IPS DF 4.7 (cell line): ENCODE measurements at regions not wholly inside any gene's neighbourhood (a gene's known extent, or its start where the extent isn't known, plus 50 kb on each side); places are given as distances from the start of the nearest gene placed in this dataset.

Experiments used
- DNase-seq: peaks from one replicate; pipeline ENCODE4 v3.0.0-alpha.2; 2013; ENCODE audit warnings: low spot score; ENCODE audit errors: extremely low read depth

DNA sequence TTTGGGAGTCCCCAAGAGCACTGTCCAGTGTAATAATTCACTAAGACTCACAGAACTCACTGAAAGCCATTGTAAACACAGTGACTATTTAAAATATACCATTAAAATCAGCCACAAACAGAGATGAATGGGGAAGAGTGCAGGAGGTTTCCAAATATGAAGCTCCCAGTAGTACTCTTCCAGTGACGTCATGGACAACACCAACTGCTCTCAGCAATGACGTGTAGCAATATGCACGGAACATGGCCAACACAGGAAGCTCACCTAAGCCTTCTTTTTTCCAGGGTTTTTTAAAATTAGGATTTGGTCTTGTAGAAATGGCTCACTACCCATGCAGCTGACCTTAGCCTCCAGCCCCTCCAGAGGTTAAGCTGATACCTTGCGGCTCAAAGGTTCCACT, 1224.1 kb upstream of the CADM2 start:
- no peak for DNase-seq

DNA sequence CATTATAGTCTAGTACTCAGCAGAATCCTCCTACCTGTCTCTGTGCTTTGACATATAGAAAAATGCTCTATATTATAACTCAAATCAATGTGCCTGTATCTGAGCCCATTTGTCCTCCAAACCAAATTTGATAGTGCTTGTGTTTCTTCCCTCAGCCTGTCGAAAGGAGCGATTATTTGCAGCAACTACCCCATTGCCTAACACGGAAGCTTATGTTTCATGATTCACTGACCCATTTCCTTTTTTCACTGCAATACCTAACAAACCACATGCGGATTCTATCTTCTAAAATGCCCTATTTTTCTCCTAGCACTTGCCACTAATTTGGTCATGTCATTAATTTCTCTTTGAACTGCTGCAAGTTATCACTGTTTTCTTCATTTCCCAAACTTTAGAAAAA, 1220.6 kb upstream of the CADM2 start:
- no peak for DNase-seq

DNA sequence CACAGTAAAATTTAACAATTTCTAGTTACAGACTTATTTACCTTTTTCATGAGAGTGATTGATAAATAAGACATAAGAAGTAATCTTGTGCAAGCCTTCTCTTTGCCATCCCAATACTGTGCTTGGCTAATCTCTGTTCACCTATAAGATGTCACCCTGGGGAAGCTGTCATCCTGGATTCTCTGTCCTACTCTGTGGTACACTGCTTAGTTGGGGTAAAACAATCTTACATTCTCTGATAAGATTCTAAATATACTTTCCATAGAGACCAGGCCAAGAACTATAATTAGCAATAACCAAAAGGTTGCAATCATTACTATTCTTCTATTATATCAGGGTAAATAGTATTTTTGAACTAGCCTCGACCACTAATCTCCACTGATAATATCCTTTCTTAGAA, 1218.3 kb upstream of the CADM2 start:
- no peak for DNase-seq

DNA sequence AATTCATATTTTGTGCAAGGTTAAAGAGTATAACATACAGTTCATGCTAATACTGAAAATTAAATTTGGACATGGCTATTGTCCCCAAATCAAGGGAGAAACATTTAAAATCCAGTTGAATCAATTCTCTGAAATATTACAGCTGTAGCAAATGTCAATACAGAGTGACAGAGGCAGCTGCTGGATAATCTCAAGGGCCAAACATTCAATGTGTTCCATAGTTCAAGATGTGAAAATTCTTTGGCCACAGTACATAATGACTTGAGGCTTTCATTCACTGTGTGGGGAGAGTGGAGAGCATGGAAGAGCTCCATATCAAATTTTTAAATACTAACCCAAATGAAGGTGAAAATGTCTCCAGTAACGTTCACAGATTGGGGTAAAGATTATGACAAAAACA, 1192.8 kb upstream of the CADM2 start:
- no peak for DNase-seq

DNA sequence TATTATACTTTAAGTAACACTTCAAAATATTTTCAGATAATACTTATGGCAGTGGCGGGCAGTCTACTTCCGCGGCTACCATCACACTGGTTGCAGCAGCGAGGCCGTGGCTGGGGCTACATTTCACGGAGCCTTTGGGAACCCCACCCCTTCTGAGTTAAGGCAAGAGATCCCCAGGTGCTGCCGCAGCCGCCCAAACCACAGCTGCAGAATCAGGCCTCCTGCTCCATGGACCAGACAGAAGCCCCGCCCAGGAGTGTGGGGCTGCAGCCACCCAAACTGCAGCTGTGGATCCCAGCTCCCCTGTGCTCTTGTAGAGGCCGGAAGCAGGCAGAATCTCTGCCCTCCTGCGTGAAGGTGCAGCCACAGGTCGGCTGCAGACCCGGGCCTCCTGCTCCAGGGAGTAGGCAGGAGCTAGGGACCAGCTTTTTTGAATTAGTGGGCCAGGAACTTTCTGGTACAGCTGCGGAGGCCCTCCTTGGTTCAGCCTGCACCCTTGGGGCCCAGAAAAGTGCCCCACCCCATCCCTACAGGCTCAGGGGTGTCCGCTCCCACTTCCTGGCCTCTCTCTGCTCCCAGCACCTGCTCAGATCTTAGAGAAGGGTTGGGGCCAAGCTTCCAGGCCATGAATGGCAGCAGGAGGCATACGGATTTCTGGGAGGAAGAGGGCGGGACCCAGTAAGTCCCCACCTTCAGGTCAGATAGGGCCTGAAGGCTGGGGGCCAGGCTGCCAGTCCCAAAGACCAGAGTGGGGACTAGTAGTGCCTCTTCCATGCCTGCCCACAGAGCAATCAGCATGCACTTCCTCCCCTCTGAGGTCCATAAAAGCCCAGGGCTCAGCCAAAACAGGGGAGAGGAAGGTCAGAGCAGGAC, 1188.8 kb upstream of the CADM2 start:
- no peak for DNase-seq

DNA sequence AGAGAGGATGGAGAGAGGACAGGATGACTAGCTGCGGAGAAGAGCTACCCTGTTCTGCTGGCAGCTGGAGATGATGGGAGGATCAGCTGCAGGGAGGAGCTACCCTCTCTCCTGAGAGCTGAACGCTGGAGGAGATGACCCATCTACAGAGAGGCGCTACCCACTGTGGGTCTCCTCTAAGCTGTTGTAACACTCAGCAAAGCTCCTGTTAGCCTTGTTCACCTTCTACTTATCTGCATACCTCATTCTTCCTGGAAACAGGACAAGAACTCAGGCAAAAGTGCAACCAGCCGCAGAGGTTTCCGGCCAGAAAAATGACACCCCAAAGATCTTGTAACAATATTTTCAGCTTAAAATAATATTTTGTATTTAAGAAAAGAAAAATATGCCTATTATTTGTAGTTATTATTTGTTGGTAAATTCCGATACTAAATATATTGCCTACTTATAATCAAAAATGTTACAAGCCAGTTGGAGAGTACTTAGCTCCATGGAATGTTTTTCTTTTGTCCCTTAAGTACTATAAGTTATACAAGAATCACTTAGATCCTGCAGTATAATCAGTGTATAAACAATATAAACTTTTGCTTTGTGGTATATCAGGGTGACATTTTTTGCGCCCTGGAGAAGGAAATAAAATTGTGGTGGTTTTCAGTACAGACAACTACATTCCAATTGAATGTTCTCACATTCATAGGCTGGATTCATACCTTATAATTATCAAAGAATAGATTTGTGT, 1188.0 kb upstream of the CADM2 start:
- DNase-seq = no peak

DNA sequence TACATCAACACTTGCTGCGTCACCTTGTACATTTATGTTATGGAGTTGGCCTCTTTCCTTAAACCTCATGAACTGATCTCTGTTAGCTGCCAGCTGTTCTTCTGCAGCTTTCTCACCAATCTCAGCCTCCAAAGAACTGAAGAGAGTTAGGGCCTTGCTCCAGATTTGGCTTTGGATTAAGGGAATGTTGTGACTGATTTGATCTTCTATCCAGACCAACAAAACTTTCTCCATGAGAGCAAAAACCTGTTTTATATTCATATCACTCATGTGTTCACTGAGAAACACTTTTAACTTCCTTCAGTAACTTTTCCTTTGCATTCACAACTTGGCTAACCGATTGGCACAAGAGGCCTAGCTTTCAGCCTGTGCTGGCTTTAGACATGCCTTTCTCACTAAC, 1156.0 kb upstream of the CADM2 start:
- no peak for DNase-seq

DNA sequence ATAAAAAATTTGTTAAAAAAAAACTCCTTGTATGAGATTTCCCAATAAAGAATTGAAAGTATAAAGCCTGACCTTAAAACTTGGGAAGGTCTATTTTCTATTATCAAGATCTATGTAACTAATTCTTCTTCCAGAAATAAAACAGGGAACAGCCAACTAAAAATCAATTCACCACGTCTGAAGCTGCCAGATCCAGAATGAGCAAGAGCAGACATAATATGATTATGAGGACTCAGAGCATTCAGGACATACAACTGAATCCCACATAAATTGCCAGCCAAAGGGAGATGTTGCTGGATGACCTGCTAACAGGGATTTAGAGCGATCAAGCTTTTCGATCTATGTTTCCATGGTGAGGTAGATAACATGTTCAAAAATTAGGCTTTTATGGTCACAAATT, 1151.3 kb upstream of the CADM2 start:
- DNase-seq = no peak

DNA sequence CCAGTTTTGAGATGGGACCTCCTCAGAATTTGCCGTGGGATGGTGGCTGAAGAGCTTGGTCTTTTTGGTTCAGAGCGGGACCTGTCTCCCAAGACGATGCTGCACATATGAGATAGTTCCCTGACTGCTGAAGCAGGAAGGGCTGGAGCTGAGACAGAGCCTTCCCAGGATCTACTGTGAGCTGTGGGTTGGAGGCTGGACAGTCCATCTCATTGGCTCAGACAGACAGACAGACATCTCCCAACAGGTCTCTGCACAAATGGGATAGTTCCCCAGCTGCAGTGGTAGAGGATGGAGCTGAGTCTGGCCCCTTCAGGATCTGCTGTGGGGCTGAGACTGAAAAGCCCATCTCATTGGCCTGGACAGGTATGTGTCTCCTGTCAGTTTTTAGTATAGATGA, 1145.6 kb upstream of the CADM2 start:
- DNase-seq = no peak

DNA sequence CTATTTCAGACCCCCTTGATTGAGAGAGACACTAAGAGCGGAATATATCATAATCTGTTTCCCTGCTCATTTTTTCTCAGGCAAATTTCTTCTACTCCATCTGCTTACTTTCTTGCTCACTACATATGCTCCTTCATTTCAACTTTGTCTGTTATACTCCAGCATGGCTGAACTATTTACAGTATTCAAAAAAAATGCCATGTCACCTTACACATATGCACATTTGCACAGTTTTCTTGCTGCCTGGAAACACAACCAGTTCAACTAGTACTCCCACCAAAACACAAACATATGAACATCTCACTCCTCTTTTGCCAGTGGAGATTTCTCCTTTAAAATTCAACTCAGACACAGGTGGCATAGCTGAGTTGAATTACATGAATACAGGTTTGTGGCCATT, 1142.1 kb upstream of the CADM2 start:
- DNase-seq = no peak

DNA sequence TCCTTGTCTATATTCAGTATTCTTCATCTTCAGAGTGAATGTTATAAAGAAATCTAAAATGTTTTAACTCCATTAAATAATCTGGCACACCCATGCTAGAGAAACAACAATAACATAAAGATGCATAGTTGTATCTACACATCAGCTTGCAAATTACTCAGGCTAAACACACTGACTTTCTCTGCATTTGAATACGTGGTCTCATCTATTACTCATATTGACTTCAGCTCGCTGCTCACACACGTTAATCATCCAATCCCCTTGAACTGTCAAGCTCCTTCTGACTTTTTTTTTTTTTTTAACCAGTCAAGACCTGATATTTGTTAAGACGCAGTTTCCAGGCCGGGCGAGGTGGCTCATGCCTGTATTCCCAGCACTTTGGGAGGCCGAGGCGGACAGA, 1137.3 kb upstream of the CADM2 start:
- DNase-seq = no peak

DNA sequence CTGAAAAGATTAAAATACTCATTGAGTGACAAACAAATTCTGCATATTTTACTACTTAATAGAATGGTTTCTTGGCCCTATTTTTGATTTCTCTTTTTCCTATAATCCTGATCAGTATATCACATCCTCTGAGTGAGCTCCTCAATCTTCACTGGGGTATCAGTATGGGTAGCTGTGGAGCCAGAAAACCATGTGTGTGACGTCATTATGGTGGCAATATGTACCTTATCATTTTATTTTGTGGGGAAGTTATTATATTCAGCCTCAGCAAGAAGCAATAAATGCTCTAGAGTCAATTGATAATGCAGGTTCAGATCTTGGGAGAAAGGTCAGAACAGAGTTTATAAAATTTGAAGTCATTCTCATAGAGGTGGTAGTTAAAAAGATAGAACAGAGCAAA, 1135.7 kb upstream of the CADM2 start:
- DNase-seq = no peak

DNA sequence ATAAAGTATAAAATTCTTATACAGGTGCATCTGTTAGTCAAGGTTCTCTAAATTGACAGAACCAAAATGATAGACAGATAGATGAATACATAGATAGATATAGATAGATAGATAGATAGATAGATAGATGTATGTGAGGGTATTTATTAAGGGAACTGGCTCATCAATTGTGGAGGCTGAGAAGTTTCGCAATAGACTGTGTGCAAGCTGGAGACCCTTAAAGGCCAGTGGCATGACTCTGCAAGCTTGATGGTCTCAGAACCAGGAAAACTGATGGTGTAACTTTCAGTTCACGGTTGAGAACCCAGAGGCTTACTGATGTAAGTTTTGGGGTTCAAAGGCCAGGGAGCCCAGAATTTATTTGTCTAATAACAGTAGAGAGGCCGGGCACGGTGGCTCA, 1123.7 kb upstream of the CADM2 start:
- no peak for DNase-seq

DNA sequence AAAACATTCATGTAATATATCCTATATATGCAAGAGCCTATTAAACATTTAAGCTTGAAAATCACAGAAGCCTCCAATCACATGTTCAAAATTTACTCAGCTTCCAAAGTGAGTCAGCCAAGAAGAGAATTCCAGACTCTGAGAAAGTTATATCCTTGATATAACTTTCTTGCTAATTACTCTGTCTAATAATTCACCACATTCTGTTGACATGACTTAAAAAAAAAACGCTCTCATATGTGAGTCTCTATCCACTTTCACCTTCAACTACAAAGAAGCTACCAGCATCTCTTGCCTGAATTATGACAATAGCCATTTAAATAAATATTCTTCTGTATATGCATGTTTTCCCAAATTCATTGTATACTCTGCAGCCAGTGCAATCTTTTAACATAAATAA, 1116.3 kb upstream of the CADM2 start:
- DNase-seq = no peak

DNA sequence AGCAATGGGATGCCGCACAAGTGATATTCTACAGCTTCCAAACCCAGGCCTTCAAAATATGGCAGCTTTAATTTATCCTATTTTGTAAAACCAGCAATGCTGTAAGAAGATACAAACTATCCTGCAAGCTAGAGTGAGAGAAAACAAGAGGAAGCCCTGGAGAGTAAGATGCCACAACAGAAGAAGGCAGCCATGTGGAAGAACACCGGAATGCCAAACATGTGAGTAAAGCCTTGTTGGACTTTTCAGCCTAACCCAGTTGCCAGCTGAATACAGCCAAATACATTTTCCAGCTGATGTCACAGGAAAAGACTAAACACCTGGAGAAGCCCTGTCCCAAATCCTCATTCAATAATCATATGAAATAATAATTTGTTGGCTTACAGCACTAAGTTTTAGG, 1115.1 kb upstream of the CADM2 start:
- DNase-seq = no peak

DNA sequence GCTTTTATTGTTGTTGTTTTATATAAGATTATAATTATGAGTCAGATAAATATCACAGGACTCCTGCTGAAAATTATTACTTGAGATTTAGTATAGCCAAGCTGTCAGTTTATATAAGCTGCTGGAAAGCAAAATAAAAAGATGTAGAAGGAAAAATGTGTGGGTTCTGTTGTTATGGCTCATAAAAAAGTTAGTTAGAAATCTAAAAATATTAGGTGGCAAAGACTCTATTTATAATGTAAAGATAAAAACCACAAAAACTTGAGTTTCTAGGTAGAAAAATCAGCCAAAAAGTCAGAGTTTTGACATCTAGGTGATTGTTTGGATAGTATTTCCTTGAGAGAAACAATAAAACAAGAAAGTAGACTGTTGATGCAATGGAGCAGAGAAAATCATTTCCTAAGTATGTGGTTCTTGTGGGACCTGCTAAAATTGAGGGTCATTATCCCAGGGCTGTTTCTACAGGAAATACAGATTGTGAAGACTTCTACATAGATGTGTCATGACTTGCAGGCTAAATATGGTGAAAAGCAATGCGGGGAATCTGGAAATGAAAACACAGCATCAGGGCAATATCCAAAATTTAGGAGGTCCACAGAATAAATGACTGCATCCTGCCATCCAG, 1109.6 kb upstream of the CADM2 start:
- DNase-seq = no peak

DNA sequence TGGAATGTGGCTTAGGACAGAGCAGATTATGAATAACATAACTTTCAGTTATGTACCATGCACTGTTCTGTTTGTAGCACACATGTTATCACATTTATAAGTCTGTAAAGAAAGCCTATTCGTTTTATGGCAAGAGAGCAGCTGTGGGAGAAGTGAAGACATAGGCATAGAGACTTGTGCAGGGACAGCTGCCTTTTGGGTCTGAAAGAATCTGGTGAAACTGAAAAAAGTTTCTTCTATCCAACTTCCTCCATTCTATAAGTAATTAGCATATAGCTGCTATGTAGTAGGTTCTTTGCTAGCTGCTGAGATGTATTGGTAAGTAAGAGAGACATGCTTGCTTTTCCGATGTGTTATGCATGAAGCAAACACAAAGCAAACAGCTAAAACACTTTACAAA, 1095.4 kb upstream of the CADM2 start:
- no peak for DNase-seq

DNA sequence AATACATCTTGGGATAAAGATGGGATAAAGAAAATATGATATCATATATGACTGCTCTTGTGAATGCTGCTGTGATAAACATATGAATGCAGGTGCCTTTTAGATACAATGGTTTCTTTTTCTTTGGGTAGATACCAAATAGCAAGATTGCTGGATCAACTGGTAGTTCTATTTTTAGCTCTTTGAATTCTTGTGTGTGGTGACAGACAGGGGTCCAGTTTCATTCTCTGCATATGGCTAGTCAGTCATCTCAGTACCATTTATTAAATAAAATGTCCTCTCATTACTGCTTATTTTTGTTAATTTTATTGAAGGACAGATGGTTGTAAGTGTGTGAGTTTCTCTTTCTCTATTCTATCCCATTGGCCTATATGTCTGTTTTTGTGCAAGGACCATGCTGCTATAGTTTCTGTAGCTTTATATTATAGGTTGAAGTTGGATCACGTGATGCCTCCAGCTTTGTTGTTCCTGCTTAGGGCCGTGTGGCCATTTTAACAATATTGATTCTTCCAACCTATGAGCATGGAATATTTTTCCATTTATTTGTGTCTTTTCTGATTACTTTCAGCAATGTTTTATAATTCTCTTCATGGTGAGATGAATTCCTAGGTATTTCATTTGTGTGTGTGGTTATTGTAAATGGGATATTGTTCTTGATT, 1089.8 kb upstream of the CADM2 start:
- DNase-seq = no peak

DNA sequence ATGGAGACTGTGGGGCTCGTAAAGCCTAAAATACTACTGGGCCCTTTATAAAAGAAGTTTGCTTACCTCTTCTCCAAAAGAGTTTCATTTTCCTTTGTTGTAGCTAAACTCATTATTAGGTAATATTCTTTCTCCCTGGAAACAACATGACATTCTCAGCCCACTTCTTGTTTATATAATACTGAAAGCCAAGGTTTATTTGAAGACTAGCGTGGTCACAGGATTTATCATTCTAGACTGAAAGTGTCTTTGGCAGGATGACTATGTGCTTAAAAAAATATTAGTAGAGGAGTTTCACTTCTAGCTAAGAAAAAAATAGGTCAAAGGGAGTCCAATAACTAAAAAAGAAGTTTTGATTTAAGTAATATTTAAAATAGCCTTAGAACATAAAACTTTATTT, 1085.2 kb upstream of the CADM2 start:
- no peak for DNase-seq

DNA sequence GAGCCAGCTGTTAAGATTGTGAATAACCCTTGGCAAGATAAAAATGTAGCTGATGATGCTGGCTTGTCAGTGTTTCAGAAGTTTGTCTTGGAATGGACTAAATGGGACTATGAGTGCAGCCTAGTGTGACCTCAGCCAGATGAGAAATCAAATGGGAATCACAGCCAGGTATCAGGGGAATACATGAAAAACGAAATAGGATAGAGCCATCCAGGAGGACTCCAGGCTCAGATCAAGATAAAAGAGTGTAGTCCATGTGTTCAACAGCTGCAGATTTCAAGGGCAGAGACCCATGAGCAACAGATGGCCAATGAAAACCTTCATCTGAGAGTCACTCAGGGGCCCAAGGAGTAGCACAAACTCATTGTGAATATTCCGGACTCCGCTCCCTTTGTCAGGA, 1080.9 kb upstream of the CADM2 start:
- no peak for DNase-seq

DNA sequence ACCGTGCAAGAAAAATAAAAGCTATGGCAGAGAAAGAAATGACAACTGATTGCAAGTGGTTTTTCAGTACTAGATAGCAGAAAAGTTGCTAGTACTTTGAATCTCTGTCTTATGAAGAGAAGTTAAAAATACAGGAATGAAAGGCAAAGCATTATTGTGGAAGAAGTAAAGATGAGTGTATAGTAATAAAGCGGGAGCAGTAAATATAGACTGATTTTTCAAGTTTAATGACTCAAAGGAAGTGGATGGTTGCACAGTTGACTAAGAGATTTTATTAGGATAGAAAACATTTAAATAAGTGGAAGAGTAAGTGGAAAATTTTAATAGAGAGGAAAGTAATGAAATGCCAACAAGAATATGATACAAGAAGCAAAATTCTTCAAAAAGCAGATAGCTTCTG, 1076.1 kb upstream of the CADM2 start:
- no peak for DNase-seq
